Neutrophil (primary cell): ENCODE measurements at regions not wholly inside any gene's neighbourhood (a gene's known extent, or its start where the extent isn't known, plus 50 kb on each side); places are given as distances from the start of the nearest gene placed in this dataset.

Experiments
- H3K27ac ChIP-seq: fragments of 200-600 bp; sonication (generic); 2 replicates; pipeline ENCODE4 v1.5.1; 2016; ENCODE audit warnings: mild to moderate bottlenecking, moderate library complexity
- H3K27me3 ChIP-seq: fragments of 200-600 bp; sonication (generic); 2 replicates; pipeline ENCODE4 v1.6.0; 2016; ENCODE audit warnings: mild to moderate bottlenecking
- H3K36me3 ChIP-seq: fragments of 200-600 bp; sonication (generic); 2 replicates; pipeline ENCODE4 v1.5.1; 2017
- H3K4me1 ChIP-seq, 2 experiments: fragments of 200-600 bp in 1 of 2; sonication (generic) in 1 of 2; 1 replicate in 1 of 2; 2 replicates in 1 of 2; pipeline versions ENCODE4 v1.5.1 to v1.6.1; 2013 to 2016; ENCODE audit warnings: low read depth in 1 of 2, low read length in 1 of 2, mild to moderate bottlenecking in 1 of 2, moderate library complexity in 1 of 2; ENCODE audit not compliant: control insufficient read depth in 1 of 2, insufficient read depth in 1 of 2
- H3K4me3 ChIP-seq, 2 experiments: fragments of 200-600 bp in 1 of 2; sonication (generic) in 1 of 2; 1 replicate in 1 of 2; 2 replicates in 1 of 2; pipeline ENCODE4 v1.5.1; 2013 to 2016; ENCODE audit warnings: low read depth in 1 of 2, low read length in 1 of 2, mild to moderate bottlenecking in 1 of 2, moderate library complexity in 1 of 2
- H3K9me3 ChIP-seq: fragments of 200-600 bp; sonication (generic); 2 replicates; pipeline ENCODE4 v1.5.1; 2016
- TF ChIP-seq, protein P1 (sequence below): fragments of 200-600 bp; sonication (generic); IDR thresholded peaks from 2 replicates; pipeline ENCODE4 v1.5.1; 2016; ENCODE audit warnings: antibody characterized with exemption

DNA sequence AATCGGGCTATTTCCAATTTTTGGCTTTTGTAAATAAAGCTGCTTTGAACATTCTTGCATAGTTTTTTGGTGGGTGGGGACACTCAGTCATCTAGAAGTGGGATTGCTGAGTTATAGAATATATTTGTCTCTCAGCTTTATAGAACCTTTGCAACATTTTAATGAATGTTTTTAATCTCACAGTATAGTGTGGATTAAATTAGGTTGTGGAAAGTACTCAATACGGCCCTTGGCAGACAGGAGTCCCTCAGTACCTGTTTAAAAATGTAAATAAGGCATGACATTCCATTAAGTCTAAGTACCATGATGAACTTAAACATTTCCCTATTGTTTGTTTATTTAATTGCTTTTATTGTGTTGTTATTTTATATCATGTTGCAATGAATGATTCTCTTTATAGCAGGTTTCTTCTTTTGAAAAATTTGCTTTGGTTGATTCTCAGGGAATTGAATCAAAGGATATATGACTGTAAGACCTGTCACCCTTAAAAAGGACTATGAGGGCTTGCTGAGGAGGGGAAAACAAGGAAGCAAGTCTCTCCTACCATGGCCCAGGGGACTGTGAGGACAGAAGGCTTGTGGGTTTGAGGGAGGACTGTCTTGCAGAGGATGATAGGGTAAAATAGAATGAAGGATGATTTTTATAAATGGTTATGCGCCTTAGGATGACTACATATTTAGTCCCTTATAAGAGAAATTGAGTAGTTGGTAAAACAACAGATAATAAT, 165.1 kb downstream of the RPIA start:
- Histone ChIP-seq H3K9me3 (no peaks in the 10 kb centered on the region), H3K36me3 (no peaks in the 10 kb centered on the region), H3K4me1 (no peaks in the 10 kb centered on the region), H3K27ac (no peak overlapping the region), H3K4me3 (no peak overlapping the region), H3K27me3 (no peaks in the 10 kb centered on the region)
- TF ChIP-seq, protein P1, sequence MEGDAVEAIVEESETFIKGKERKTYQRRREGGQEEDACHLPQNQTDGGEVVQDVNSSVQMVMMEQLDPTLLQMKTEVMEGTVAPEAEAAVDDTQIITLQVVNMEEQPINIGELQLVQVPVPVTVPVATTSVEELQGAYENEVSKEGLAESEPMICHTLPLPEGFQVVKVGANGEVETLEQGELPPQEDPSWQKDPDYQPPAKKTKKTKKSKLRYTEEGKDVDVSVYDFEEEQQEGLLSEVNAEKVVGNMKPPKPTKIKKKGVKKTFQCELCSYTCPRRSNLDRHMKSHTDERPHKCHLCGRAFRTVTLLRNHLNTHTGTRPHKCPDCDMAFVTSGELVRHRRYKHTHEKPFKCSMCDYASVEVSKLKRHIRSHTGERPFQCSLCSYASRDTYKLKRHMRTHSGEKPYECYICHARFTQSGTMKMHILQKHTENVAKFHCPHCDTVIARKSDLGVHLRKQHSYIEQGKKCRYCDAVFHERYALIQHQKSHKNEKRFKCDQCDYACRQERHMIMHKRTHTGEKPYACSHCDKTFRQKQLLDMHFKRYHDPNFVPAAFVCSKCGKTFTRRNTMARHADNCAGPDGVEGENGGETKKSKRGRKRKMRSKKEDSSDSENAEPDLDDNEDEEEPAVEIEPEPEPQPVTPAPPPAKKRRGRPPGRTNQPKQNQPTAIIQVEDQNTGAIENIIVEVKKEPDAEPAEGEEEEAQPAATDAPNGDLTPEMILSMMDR = no peak

DNA sequence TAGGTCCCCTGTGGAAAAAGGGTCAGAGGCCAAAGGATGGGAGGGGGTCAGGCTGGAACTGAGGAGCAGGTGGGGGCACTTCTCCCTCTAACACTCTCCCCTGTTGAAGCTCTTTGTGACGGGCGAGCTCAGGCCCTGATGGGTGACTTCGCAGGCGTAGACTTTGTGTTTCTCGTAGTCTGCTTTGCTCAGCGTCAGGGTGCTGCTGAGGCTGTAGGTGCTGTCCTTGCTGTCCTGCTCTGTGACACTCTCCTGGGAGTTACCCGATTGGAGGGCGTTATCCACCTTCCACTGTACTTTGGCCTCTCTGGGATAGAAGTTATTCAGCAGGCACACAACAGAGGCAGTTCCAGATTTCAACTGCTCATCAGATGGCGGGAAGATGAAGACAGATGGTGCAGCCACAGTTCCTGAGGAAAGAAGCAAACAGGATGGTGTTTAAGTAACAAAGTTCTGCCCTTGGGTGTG, 165.8 kb downstream of the RPIA start:
- no peak overlapping the region for H3K27ac ChIP-seq
- TF ChIP-seq, protein P1 = no peak
- H3K4me1 ChIP-seq = no peaks in the 10 kb centered on the region
- no peaks in the 10 kb centered on the region for H3K27me3 ChIP-seq
- no peaks in the 10 kb centered on the region for H3K9me3 ChIP-seq
- H3K4me3 ChIP-seq = no peak overlapping the region
- no peaks in the 10 kb centered on the region for H3K36me3 ChIP-seq

DNA sequence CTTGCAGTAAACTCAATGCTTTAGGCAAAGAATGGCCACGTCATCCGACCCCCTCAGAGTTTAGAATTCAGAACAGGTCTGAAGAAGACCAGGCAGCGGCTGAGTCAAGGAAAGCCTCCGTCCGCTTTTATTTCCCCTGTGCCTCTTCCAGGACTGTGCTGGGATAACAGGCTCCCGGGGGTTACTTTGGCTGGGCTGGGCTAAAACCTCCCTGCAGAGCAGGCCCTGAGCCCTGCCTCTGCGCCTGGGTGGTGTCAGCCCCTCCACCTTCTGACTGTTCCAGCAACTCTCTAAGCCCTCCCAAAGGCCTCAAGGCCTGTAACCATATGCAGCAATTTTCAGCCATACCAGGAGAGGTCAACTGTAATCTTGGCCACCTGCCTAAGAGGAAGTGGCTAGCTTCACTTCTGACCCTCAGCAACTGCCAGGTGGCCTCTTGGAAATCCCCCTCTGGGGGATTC, 166.5 kb downstream of the RPIA start:
- no peak overlapping the region for H3K27ac ChIP-seq
- H3K36me3 ChIP-seq = no peaks in the 10 kb centered on the region
- no peaks in the 10 kb centered on the region for H3K4me1 ChIP-seq
- H3K27me3 ChIP-seq = no peaks in the 10 kb centered on the region
- TF ChIP-seq, protein P1 = no peak
- no peak overlapping the region for H3K4me3 ChIP-seq
- H3K9me3 ChIP-seq = no peaks in the 10 kb centered on the region

DNA sequence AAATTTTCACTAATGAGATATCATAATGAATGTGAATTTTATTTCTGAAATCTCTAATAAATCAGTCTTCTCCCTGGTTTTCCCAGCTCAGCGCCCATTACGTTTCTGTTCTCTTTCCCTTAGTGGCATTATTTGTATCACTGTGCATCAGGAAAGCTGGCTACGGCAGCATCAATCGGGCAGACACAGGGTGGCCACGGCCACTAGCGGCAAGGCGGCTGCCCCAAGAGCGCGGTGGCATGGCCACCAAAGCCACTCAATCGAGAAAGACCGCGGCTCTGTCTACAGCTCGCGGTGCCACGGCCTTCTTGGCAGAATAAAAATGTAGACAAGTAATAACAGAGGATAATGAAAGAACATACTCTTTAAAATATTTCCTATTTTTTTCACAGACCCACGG, 168.0 kb downstream of the RPIA start:
- Histone ChIP-seq H3K27ac (no peak overlapping the region), H3K27me3 (peaks cover 7% of the 10 kb centered on the region), H3K36me3 (no peaks in the 10 kb centered on the region), H3K4me1 (no peaks in the 10 kb centered on the region), H3K9me3 (no peaks in the 10 kb centered on the region), H3K4me3 (no peak overlapping the region)
- TF ChIP-seq, protein P1 = no peak

DNA sequence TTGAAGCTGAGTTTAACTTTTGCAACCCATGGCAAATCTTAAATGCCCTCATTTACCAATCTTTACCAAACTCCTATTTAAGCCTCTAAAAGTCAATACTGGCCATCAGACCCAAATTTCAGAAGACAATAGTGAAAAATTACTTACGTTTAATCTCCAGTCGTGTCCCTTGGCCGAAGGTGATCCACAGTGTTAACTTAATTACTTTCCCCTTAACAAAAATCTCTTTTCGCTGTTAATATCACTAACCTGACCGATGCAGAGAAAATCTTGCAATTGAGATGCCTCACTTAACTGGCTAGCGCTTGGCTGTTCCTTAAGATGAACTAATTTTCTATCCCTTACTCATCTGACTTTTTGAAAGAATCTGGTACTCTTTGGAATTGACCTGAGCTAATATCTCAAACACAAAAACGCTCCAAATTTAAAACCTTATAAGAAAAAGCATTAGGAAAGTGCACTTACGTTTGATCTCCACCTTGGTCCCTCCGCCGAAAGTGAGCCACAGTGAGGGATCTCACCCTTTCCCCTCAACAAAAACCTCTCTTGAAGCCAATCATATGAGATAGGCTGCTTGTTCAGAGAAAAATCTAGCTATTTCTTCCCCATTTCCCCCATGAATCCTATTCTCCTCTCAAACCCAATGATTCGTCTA, 169.1 kb downstream of the RPIA start:
- Histone ChIP-seq H3K36me3 (no peaks in the 10 kb centered on the region), H3K4me3 (no peak overlapping the region)

More for the DNA sequence above, 169.1 kb downstream of the RPIA start:
- TF ChIP-seq, protein P1 = no peak
- Histone ChIP-seq H3K4me1 (no peaks in the 10 kb centered on the region), H3K9me3 (no peaks in the 10 kb centered on the region), H3K27me3 (peaks cover 18% of the 10 kb centered on the region), H3K27ac (no peak overlapping the region)
